GM21619 (cell line): ENCODE measurements at regions not wholly inside any gene's neighbourhood (a gene's known extent, or its start where the extent isn't known, plus 50 kb on each side); places are given as distances from the start of the nearest gene placed in this dataset.

Source experiments
- ATAC-seq: cut with Tn5 transposase; IDR thresholded peaks from one replicate; pipeline ENCODE4 v1.9.1; 2021; ENCODE audit not compliant: unreplicated experiment

DNA sequence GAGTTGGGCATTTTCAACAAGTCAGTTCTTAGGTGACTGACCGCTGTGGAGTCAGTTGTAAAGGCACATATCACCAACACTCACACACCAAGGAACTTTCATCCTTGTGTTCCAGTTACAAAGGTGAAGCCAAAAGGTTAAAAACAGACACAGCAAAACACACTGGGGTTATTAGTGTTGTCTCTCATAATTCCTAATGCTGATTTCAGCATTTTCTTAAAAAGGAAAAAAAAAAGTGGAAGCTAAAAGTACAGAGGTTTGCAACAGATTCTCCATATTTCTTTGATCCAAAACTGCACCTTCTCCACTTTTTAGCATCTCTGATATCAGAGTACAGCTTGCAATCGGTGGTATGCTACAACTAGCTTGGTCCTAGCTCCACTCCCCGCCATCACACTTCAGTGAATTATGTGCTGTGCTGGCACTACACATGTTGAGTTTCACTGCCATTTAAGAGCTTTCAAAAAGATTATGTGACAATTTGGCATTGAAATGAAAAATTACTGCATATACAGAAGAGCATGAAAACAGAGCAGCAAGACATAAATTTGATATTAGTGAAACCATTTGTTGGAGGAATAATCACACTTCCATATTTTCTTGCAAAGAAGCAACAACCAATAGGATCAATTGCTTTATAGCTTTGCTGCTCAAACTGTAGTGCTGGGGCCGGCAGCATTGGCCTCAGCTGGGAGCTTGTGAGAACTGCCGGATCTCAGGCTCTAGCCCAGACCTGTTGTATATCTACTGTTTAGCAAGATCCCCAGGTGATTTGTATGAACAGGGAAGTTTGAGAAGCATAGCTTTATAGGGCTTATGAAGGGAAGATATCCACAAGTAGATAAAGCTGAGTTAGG, 62.3 kb upstream of the DAPL1 start:
- no peak for ATAC-seq

DNA sequence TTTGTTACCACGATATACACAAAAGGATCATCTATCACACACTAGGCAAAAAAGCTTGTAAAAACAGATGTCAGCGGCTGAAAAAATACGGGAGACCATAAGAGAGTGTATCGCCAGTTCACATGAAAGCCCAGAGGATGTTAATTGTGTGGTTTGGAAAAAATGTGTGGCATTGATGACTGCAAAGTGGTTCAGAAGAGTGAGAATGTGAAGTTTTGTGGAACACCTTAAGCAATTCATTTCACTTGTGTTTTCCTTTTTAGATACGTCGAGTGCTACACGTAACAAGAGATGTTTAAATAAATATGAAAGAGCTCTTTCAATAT, 61.7 kb upstream of the DAPL1 start:
- ATAC-seq, result no peak

- ATAC-seq, result no peak
These were observed 60.7 kb upstream of the DAPL1 start for GRCh38 chr2:158734442-158734841.

- ATAC-seq, result no peak
These were observed 59.1 kb upstream of the DAPL1 start for GRCh38 chr2:158735822-158736580.

DNA sequence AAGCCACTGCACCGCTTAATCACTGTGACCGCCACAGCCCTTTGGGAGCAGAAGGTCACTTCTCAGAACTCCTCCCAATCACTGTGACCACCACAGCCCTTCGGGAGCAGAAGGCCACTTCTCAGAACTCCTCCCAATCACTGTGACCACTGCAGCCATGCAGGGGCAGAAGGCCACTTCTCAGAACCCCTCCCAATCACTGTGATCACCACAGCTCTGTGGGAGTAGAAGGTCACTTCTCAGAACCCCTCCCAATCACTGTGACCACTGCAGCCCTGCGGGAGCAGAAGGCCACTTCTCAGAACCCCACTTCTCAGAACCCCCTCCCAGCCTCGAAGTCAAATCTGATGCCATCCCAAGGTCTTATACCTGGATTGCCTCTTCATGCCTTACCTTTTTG, 56.8 kb upstream of the DAPL1 start:
- no peak for ATAC-seq

DNA sequence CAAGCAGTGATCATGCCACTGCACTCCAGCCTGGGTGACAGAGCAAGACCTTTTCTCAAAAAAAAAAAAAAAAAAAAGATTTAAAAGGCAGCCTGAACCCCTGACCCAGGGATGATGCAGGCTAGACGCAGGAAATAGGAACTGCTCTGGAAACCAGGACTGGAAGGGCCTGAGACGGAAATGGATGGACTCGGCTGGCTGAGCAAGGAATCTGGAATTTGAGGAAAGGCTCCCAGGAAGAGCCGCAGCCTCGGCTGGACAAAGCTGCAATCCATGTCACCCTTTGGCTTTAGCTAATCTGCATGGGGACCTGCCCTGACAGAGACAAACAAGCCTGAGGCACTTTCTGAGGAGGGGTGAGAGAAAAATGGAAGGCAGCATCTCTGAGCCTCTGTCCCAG, 55.0 kb upstream of the DAPL1 start:
- ATAC-seq, result no peak

DNA sequence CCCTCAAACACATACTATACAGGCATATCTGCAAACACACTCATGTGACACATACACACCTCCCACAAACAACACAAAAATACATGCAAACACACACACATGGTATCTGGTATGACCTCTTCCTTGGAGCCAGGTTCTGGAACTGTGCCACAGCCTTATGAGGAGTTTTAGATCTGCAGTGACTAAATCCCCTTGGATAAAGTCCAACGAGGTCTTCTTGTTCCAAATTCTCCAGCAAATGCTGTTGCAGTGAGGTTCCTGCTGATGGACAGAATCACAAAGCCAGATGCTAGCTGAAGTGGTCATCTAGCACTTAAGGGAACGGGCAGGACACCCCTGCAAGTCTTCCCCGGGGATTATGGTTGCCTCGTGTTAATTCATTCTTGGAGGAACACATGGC, 54.5 kb upstream of the DAPL1 start:
- ATAC-seq, result no peak

DNA sequence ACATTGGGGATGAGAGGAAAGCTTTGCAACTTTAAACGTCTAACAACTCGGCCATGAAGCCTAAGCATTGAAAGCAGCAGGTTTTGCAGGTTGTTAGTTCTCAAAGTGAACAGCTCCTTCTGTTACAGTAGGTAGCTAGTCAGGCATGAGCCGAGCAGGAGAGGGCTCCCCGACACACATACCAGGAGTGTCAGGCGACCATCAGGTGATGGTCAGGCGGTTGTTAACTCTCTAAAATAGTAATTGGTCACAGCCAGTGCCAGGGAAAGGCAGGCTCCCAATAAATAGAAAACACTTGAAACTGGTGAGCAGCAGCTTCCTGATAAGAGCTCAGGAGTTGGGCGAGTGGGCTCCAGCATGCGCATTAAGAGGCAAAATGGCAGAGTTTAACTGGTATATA, 53.5 kb upstream of the DAPL1 start:
- no peak for ATAC-seq

DNA sequence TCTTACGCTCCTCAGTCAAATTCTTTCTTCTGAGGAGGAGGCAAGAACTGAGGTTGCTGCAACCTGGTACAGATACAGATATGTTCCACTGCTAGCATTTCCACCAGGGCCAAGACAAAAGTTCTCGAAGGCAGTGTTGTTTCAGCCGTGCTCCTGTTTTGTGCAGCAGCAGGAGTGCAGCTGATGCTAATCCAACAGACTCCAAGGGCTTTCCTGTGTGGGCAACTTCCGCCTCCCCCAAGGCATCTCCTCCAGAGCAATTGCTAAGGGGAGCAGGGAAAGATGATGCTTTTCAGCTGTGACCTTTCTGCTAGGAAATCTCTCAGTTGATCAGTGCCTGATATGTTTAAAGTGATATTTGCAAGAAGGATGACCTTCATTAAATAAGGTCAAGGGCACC, 52.6 kb upstream of the DAPL1 start:
- no peak for ATAC-seq

DNA sequence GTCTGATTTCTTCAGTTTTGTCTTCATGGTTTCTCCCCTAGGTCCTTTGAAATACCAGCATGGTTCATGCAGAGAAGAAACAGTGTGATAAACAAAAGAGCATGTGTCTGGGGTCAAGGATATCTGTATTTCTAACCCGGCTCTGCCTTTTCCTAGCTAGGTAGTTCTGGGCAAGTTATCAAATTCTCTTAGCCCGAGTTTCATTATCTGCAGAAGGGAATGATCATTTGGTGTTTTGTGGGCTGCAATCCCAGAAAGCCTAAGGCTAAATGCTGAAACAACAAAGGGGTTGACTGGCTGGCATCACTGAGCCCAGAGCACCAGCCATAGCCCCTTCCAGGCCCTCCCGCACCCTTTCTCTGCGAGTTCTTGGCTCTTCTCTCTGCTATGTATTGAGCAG, 51.7 kb upstream of the DAPL1 start:
- no peak for ATAC-seq

DNA sequence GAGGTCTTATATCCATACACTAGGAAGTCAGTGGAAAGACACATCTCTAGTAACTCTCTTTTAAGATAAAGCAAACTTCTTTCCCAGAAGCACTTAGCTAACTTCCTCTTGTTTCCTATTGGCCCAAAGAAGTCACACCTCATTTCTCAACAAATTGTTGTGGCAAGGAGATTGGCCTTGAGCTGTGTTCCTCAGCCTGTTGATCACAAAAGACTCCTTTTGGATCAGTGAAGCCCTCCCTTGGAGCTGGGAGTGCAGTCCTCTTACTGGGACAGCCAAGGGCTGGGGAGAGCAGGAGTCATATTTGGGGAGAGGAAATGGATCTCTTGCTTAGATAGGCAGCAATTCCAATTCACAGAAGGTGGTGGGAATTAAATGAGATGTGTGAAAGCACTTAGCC, 51.2 kb upstream of the DAPL1 start:
- ATAC-seq, result no peak

- ATAC-seq, result peak; percentile 72
These were observed 49.9 kb upstream of the DAPL1 start for GRCh38 chr2:158745067-158745865.
